Activated B cell treated with CpG ODN at 0.5 μM for 24 hours (primary cell): ENCODE measurements at regions not wholly inside any gene's neighbourhood (a gene's known extent, or its start where the extent isn't known, plus 50 kb on each side); places are given as distances from the start of the nearest gene placed in this dataset.
A peak's percentile ranks its signal among the peaks of the same experiment; 100 is the strongest.

ENCODE experiments used
- ATAC-seq: fragments of 200-7000 bp; cut with Tn5 transposase; one replicate; pipeline ENCODE4 v1.10.0; 2021; ENCODE audit warnings: low read depth, mild to moderate bottlenecking, moderate library complexity
- CTCF ChIA-PET: fragments of 350-600 bp; sonication (Branson Sonifier 250); formaldehyde crosslinking; loops from one replicate; lab custom pipeline; 2021; ENCODE audit warnings: antibody characterized with exemption; lab: Charles Lee
- POLR2A ChIA-PET: fragments of 350-600 bp; sonication (Branson Sonifier 250); formaldehyde crosslinking; loops from one replicate; lab custom pipeline; 2021; ENCODE audit warnings: antibody characterized with exemption; lab: Charles Lee
- DNase-seq: peaks from one replicate; pipeline ENCODE4 v3.0.0; 2022
- H3K27ac Mint-ChIP-seq: one replicate; pipeline ENCODE4 v1.8.0; 2020; ENCODE audit warnings: mixed read lengths
- H3K27me3 Mint-ChIP-seq: one replicate; pipeline ENCODE4 v1.8.0; 2021; ENCODE audit warnings: mixed read lengths
- H3K36me3 Mint-ChIP-seq: one replicate; pipeline ENCODE4 v1.8.0; 2021; ENCODE audit warnings: low read depth, mixed read lengths
- H3K4me1 Mint-ChIP-seq: one replicate; pipeline ENCODE4 v1.8.0; 2021; ENCODE audit warnings: mixed read lengths
- H3K4me3 Mint-ChIP-seq: one replicate; pipeline ENCODE4 v1.8.0; 2020; ENCODE audit warnings: mild to moderate bottlenecking, mixed read lengths
- H3K9me3 Mint-ChIP-seq: one replicate; pipeline ENCODE4 v1.8.0; 2020; ENCODE audit warnings: mixed read lengths
- intact Hi-C: fragments of 100-400 bp; cut with micrococcal nuclease; formaldehyde crosslinking; loops from one replicate; pipeline ENCODE4 v1.15.1; 2024
- TF ChIP-seq, protein P1 (sequence below): fragments of 200-600 bp; IDR thresholded peaks from one replicate; pipeline ENCODE4 v1.8.0; 2022; ENCODE audit warnings: antibody characterized with exemption, mild to moderate bottlenecking

DNA sequence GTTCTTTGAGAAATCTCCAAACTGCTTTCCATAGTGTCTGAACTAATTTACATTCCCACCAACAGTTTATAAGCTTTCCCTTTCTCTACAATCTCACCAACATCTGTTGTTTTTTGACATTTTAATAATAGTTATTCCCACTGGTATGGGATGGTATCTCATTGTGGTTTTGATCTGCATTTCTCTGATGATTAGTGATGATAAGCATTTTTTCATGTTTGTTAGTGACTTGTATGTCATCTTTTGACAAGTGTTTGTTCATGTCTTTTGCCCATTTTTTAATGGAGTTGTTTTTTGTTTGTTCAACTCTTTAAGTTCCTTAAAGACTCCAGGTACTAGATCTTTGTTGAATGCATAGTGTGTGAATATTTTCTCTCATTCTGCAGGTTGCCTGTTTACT lies 116.6 kb upstream of the TSC22D2 start:
- Mint-ChIP-seq H3K27ac (no peak overlapping the region), H3K36me3 (no peaks in the 10 kb centered on the region), H3K9me3 (no peaks in the 10 kb centered on the region), H3K4me3 (no peak overlapping the region), H3K27me3 (peaks cover 24% of the 10 kb centered on the region), H3K4me1 (no peaks in the 10 kb centered on the region)
- TF ChIP-seq, protein P1, sequence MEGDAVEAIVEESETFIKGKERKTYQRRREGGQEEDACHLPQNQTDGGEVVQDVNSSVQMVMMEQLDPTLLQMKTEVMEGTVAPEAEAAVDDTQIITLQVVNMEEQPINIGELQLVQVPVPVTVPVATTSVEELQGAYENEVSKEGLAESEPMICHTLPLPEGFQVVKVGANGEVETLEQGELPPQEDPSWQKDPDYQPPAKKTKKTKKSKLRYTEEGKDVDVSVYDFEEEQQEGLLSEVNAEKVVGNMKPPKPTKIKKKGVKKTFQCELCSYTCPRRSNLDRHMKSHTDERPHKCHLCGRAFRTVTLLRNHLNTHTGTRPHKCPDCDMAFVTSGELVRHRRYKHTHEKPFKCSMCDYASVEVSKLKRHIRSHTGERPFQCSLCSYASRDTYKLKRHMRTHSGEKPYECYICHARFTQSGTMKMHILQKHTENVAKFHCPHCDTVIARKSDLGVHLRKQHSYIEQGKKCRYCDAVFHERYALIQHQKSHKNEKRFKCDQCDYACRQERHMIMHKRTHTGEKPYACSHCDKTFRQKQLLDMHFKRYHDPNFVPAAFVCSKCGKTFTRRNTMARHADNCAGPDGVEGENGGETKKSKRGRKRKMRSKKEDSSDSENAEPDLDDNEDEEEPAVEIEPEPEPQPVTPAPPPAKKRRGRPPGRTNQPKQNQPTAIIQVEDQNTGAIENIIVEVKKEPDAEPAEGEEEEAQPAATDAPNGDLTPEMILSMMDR, result no peak
- ChIA-PET CTCF (no interaction called here), POLR2A (no interaction called here)
- DNase-seq, result no peak
- no peak for ATAC-seq
- intact Hi-C loops, result no loop called here

DNA sequence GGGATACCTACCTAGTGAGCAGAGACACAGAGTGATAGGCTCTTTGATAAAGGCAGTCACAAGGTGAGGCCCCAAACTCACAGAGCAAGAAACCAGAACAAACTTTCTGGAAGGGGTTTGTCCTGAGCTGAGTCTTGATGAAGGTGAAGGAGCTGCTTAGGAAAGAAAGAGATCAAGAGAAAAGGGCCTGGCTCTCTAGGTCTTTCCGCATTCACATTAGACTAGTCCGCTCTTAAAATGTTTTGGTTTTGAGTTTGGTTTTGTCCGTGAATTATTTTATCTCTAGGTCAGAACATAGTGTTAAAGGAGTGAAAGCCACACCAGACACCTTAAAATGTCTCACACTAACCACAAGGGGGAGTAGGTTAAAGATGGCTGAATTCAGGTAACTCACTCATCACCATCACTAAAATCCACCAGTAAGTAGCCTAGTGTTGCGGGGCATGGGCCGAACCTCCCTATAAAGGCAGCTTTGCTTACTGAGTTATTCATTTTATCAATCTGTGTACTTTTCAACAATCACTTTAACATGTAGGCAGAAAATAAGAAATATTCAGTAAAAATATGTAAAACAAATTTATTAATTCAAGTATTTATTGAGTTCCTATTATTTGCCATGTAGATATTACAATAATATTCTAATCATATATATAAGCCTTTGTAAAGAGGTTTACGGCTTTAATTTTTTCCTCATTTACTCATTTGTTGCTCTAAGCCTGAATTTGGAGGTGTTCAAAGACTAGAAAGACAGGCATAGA lies 121.5 kb upstream of the TSC22D2 start:
- POLR2A ChIA-PET, result interaction anchor here (0.8 to 1.1 kb wide), 2 partner anchors 122 to 123 kb away, joined by 3 to 4 read pairs; partner anchors contain the start of gene TSC22D2
- TF ChIP-seq, protein P1, result peak; percentile 54
- Mint-ChIP-seq H3K4me1 (no peaks in the 10 kb centered on the region), H3K36me3 (no peaks in the 10 kb centered on the region), H3K27me3 (peaks cover 21% of the 10 kb centered on the region), H3K27ac (no peak overlapping the region), H3K9me3 (no peaks in the 10 kb centered on the region), H3K4me3 (no peak overlapping the region)
- DNase-seq, result no peak
- CTCF ChIA-PET, result interaction anchor here (0.9 to 6.1 kb wide), 12 partner anchors 9 to 582 kb away, joined by 3 to 102 read pairs (median 4); partner anchors contain the start of gene TSC22D2
- intact Hi-C loops, result loop anchor here (1.0 to 10.0 kb wide), 5 partner anchors 99 to 350 kb away; partner anchors contain the start of gene PFN2
- peak; percentile 74 for ATAC-seq

DNA sequence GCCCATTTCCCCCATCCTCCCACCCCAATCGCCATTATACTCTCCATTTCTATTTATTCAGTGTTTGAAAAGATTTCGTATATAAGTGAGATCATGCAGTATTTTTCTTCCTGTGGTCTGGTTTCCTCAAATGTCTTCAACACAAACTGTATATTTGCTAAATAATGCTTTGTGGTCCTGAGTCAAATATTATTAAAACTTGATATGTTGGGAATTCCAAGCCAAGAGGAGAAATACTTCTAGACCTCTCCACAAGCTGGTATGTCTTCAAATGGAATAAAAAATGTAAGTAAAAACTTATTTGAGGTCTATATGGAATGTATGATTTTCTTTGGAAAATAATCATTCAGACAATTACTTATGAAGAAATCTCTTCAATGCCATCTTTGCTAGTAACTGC lies 122.5 kb upstream of the TSC22D2 start:
- Mint-ChIP-seq H3K27ac (no peak overlapping the region), H3K36me3 (no peaks in the 10 kb centered on the region), H3K27me3 (peaks cover 17% of the 10 kb centered on the region), H3K9me3 (no peaks in the 10 kb centered on the region), H3K4me1 (no peaks in the 10 kb centered on the region), H3K4me3 (no peak overlapping the region)
- CTCF ChIA-PET, result interaction anchor here (0.9 to 6.1 kb wide), 12 partner anchors 8 to 582 kb away, joined by 3 to 102 read pairs (median 4); partner anchors contain the start of gene TSC22D2
- TF ChIP-seq, protein P1, result no peak
- ATAC-seq (no peak), DNase-seq (no peak)
- intact Hi-C loops, result loop anchor here (10.0 kb wide), 1 partner anchor 311 kb away; the partner anchor contains the start of gene PFN2
- POLR2A ChIA-PET, result interaction anchor here (1.1 kb wide), 1 partner anchor 124 kb away, joined by 4 read pairs; no protein-coding TSS in a partner anchor

DNA sequence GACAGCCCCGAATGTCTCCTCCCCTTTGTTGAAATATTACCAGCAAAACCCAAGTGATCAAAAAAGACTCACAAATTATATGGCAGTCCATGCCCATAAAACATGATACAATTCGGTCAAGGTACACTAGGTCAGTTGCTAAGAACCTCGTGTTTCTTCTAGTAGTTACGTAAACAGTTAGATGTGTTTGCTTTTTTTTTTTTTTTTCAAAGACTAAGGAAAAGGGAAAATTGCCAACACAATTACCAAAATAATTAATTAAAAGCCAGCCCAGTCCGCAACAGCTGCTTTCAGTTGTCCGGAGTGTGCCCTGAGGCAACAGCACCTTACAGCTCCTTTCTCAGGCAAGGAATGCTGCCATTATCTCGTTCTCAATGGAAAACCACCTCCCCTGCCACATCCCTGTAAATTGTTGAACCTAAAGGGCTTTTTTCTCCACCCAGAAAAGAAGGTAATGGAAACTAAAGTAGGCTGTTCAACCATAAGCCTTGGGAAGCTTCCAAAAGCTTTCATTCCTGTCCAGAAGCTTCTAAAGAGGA lies 129.2 kb upstream of the TSC22D2 start:
- H3K4me3 Mint-ChIP-seq, result no peak overlapping the region
- DNase-seq, result no peak
- ChIA-PET CTCF (interaction anchor here (2.1 kb wide), 1 partner anchor 216 kb away, joined by 7 read pairs; no protein-coding TSS in a partner anchor), POLR2A (interaction anchor here (0.7 kb wide), 1 partner anchor 818 kb away, joined by 3 read pairs; no protein-coding TSS in a partner anchor)
- TF ChIP-seq, protein P1, result no peak
- no peaks in the 10 kb centered on the region for H3K9me3 Mint-ChIP-seq
- no peak for ATAC-seq
- intact Hi-C loops, result no loop called here
- peaks cover 29% of the 10 kb centered on the region for H3K27me3 Mint-ChIP-seq
- no peaks in the 10 kb centered on the region for H3K36me3 Mint-ChIP-seq
- no peaks in the 10 kb centered on the region for H3K4me1 Mint-ChIP-seq
- H3K27ac Mint-ChIP-seq, result no peak overlapping the region

DNA sequence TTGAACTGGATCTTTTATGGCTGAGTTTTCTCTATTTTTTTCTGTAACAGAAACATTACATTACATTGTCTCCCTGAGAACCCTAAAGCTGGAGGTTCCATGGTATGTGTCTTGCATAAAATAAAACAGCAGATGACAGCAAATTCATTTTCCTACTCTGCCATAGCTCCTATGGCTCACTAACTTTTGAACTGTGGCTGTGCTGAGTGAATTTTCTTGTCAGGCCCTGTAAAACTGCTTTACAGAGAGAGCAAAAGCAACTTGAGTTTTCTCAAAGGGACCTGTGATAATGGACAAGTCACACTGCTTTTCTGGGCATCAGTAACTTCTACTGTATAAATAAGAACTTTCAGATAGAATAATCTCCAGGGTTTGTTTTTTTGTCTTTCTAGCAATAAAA lies 129.9 kb upstream of the TSC22D2 start:
- TF ChIP-seq, protein P1, result no peak
- ATAC-seq (no peak), DNase-seq (no peak)
- Mint-ChIP-seq H3K27ac (no peak overlapping the region), H3K4me3 (no peak overlapping the region), H3K36me3 (no peaks in the 10 kb centered on the region), H3K9me3 (no peaks in the 10 kb centered on the region), H3K27me3 (peaks cover 28% of the 10 kb centered on the region), H3K4me1 (no peaks in the 10 kb centered on the region)
- CTCF ChIA-PET, result interaction anchor here (0.8 to 2.1 kb wide), 2 partner anchors 8 to 217 kb away, joined by 3 to 7 read pairs; no protein-coding TSS in a partner anchor
- POLR2A ChIA-PET, result no interaction called here
- intact Hi-C loops, result no loop called here
